ENCODE measurements at regions not wholly inside any gene's neighbourhood (a gene's known extent, or its start where the extent isn't known, plus 50 kb on each side); places are given as distances from the start of the nearest gene placed in this dataset.

- DNase-seq (ENCODE audit: insufficient read length, low spot score) = no peak
- TF ChIP-seq CTCF (IDR thresholded peaks at IDR 0.05; ENCODE audit: insufficient read depth, missing control alignments) = peak; percentile 1
- no peak for FAIRE-seq
These were observed 63.7 kb upstream of the ANTXRL start for GRCh38 chr10:46223064-46223480.

- TF ChIP-seq CTCF (IDR thresholded peaks at IDR 0.05; ENCODE audit: insufficient read depth, missing control alignments) = no peak
- DNase-seq (ENCODE audit: insufficient read length, low spot score) (no peak), FAIRE-seq (no peak)
These were observed 63.0 kb upstream of the ANTXRL start for GRCh38 chr10:46223626-46224413.

GRCh38 chr10:46224414-46224682, 62.4 kb upstream of the ANTXRL start:
- TF ChIP-seq CTCF (IDR thresholded peaks at IDR 0.05; ENCODE audit: insufficient read depth, missing control alignments) = no peak
- DNase-seq (ENCODE audit: insufficient read length, low spot score) (no peak), FAIRE-seq (no peak)

GRCh38 chr10:46225597-46225996, 61.2 kb upstream of the ANTXRL start:
- DNase-seq (ENCODE audit: insufficient read length, low spot score) (no peak), FAIRE-seq (no peak)
- TF ChIP-seq CTCF (IDR thresholded peaks at IDR 0.05; ENCODE audit: insufficient read depth, missing control alignments) = no peak

- DNase-seq (ENCODE audit: insufficient read length, low spot score) (no peak), FAIRE-seq (no peak)
- TF ChIP-seq CTCF (IDR thresholded peaks at IDR 0.05; ENCODE audit: insufficient read depth, missing control alignments) = no peak
These were observed 60.6 kb upstream of the ANTXRL start for GRCh38 chr10:46226232-46226631.

- no peak for FAIRE-seq
- DNase-seq (ENCODE audit: insufficient read length, low spot score) = no peak
- no peak for TF ChIP-seq CTCF (IDR thresholded peaks at IDR 0.05; ENCODE audit: insufficient read depth, missing control alignments)
These were observed 59.8 kb upstream of the ANTXRL start for GRCh38 chr10:46226900-46227558.

GRCh38 chr10:46227571-46227935, 59.2 kb upstream of the ANTXRL start:
- FAIRE-seq (no peak), DNase-seq (ENCODE audit: insufficient read length, low spot score) (no peak)
- TF ChIP-seq CTCF (IDR thresholded peaks at IDR 0.05; ENCODE audit: insufficient read depth, missing control alignments) = no peak
